HG03280 (cell line): ENCODE measurements at regions not wholly inside any gene's neighbourhood (a gene's known extent, or its start where the extent isn't known, plus 50 kb on each side); places are given as distances from the start of the nearest gene placed in this dataset.

ENCODE experiments used
- ATAC-seq: cut with Tn5 transposase; IDR thresholded peaks from one replicate; pipeline ENCODE4 v1.9.1; 2021; ENCODE audit warnings: mild to moderate bottlenecking, moderate library complexity; ENCODE audit not compliant: unreplicated experiment

DNA sequence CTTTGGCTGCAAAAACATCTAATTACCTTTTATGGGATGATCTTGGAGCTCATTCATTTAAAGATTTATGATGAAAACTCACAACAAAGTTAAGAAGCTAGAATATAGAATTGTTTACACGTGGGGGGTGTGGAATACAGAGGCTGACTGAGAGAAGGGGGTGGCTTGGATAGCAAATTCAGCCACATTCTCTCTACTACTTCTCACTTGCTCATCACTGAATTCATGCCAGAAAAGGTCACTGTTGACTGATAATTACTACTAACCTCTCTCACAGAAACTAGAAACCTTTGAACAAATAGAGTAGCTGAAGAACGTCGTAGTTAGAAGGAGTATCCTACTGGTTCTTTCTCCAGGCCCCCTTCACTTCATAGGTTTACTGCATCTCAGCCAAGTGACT lies 808.2 kb downstream of the BRINP1 start:
- ATAC-seq, result no peak

DNA sequence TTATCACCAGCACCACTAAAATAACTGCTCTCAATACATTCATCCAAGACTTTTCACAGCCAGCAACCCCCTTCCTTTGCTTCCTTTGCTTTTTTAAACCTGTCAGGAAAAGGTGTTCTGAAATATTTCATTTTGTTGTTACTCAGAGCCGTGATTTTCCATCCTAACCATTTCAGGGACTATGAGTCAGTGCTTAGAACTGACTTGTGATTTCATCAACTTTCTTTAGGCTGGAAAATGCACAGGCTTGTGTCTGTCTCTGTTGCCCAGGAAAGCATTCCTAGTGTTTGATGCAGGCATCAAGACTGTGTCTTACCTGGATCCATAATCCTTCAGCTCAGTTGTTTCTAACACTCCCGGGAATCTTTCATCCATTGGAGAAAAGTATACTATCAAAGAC lies 805.6 kb downstream of the BRINP1 start:
- no peak for ATAC-seq

DNA sequence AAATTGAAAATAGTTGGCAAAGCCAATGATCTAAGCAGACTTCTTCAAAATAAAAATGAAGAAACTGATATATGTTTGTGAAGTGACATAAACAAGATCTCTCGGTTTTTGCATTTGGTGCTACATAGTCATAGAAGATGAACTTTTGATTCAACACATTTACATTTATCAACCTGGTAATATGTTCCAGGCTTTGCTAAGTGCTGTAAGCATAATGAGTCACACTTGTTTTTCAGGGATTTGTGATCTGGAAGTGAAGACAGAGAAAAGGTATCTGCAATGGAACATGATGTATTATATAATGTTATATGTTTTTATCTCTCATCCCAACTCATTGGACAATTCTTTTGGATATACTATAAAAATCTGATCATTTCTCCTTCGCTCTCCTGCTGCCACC lies 801.4 kb downstream of the BRINP1 start:
- ATAC-seq, result no peak

DNA sequence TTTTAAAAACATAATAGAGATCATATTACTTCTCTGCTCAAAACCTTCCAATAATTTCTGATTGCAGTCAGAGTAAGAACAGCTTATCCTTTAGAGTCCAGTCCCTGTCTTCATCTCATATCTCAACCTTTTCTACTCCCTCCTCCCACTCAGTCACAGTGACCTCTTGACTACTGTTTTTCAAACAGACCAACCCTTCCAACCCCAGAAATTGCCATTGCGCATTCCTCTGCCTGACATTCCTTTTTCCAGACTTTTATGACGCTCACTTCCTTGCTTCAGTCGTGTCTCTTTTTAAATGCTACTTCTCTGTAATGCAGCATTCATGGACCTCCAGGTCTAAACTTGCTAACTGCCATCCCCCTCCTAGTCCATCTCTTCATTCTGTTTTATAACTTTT lies 800.5 kb downstream of the BRINP1 start:
- no peak for ATAC-seq

DNA sequence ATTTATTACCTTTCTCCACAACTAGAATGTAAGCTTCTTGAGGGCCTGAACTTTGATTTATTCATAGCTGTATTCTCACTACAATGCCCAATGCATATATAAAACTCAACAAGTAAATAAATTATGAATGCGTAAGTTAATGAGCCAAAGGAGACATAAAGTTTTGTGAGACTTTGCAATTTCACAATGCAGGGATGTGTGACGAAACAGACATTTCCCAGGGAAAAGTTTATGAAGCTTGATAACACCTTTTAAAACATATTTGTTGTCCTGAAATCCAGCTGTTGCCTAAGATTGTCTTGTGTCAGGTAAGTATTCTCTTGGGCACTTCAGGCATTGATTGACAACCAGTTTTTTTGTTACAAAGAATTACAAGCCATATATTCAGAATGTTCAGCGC lies 800.1 kb downstream of the BRINP1 start:
- ATAC-seq, result no peak

DNA sequence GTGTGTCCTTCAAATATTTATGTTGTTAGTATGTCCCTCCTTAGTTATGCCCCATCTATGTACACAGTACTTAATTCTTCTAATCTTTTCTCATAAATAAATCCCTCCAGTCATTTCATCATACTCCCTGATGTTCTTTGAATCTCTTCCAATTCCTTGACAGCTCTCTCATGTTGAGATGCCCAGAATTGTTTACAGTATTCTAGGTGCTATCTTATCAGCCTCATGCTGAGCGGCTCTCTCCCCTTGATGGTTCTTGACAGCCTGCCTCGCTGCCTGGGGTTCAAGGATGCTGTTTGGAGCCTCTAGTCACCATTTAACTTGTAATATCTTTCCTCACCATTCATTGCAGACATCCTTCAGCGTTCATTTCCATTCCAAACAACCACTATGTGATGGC lies 799.2 kb downstream of the BRINP1 start:
- ATAC-seq, result no peak

DNA sequence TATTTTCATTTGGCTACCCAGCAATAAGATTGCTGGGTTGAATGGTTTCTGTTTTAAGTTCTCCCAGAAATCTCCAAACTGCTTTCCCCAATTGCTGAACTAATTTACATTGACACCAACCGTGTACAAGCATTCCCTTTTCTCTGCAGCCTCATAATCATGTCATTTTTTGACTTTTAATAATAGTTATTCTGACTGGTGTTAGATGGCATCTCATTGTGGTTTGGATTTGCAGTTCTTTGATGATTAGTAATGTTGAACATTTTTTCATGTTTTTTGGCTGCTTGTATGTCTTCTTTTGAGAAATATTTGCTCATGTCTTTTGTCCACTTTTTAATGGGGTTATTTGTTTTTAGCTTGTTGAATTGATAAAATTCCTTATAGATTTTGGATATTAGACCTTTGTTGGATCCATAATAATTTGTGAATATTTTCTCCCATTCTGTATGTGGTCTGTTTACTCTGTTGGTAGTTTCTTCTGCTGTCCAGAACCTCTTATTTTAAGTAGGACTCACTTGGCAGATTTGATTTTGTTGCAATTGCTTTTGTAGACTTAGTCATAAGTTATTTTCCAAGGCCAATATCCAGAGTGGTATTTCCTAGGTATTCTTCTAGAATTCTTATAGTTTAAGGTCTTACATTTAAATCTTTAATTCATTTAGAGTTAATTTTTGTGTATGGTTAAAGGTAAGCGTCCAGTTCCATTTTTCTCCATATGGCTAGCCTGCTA lies 793.7 kb downstream of the BRINP1 start:
- no peak for ATAC-seq

DNA sequence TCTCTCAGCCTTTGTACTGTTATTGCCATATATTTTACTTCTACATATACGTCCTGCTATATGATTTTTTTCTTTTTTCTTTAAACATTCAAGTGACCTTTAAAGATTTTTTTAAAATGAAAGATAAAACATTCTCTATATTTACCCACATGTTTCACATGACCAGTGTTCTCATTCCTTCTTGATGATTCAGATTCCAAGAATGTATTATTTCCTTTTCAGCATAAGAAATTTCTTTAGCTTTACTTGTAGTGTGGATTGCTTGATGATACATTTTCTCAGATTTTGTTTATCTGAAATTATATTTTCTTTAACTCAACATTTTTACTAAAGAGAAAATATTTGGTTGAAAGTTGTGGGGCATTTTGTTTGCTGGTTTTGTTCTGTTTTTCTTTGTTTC lies 792.1 kb downstream of the BRINP1 start:
- no peak for ATAC-seq

DNA sequence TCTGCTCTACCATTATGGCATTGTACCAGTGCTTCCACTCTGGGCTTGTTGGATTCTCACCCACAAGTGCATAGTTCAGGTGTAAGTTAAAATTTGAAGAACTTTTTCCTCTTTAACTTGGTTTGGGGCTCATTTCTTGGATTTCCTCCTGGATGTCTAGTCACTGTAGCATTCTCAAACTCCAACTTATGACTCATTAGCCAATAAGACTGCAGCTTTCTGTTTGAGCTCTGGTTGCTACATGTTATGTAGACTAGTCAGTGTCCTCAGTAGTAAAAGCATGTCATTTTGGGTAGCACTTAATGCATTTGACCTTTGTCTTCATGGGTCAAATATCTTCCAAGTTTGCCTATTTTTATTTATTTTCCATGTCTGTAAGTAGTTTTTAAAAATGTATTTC lies 790.8 kb downstream of the BRINP1 start:
- ATAC-seq, result no peak

DNA sequence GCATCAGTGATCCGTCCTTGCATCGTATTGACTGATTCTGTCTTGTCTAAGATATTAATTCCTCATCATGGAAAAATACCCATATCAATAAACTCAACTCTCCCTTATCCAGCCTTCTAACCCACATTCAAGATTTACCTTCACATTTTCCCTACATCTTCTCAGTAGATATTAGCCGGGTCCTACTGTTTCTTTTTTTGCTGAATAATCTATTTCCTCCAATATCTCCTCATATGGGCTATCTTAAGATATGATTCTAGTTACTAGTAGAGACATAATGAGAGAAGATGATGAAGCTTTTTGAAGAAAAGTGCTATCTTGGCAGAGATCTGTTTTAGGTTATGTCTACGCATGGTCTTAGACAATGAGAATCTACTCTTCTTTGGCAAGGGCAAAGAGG lies 785.8 kb downstream of the BRINP1 start:
- ATAC-seq, result no peak

DNA sequence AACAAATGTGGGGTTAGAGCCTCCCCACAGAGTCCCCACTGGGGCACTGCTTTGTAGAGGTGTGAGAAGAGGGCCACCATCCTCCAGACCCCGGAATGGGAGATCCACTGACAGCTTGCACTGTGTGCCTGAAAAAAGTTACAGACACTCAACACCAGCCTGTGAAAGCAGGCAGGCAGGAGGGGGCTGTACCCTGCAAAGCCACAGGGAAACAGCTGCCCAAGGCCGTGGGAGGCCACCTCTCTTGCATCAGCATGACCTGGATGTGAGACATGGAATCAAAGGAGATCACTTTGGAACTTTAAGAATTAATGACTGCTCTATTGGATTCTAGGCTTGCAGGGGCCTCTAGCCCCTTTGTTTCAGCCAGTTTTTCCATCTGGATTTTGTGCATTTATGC lies 782.3 kb downstream of the BRINP1 start:
- no peak for ATAC-seq

DNA sequence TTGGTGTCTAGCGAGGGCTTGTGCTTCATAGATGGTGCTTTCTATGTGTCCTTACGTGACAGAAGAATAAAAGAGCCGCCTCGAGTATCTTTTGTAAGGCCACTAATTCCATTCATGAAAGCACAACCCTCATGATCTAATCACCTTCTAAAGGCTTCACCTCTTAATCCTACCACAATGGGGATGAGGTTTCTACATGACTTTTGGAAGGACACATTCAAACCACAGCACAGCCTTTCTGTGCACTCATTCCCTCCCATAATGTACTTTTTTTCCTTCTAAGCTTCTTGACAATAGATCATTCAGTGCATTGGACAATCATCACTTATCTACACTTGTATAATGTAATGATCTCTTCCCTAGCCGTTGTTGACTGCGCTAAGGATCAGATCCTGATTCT lies 774.8 kb downstream of the BRINP1 start:
- ATAC-seq, result no peak

DNA sequence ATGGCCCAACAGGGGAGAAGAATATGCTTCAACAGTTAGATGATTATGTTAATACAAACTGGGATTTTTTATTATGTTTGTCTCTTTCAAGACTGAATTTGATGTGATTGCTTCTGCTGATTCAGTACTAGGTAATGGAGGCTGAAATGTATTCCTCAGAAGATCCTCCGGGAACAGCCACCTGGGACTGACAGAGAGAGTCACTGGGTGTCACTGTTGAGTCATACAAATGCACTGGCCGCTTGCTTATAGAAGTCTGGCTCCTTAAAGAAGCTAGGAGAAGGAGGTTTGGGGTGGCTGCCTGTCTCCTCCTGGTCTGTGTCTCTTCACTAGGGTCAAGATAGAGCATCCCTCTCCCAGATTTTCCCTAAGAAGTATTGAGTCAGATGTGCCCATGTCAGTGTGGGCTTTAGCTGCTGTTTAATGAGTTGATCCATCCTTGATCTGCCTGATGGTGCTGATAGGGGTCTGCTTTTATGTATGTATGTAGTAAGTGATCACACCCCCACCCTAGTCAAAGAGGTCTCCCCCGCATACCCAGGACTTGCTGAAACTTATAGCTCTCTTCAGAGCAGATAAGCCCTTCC lies 773.4 kb downstream of the BRINP1 start:
- ATAC-seq, result no peak

DNA sequence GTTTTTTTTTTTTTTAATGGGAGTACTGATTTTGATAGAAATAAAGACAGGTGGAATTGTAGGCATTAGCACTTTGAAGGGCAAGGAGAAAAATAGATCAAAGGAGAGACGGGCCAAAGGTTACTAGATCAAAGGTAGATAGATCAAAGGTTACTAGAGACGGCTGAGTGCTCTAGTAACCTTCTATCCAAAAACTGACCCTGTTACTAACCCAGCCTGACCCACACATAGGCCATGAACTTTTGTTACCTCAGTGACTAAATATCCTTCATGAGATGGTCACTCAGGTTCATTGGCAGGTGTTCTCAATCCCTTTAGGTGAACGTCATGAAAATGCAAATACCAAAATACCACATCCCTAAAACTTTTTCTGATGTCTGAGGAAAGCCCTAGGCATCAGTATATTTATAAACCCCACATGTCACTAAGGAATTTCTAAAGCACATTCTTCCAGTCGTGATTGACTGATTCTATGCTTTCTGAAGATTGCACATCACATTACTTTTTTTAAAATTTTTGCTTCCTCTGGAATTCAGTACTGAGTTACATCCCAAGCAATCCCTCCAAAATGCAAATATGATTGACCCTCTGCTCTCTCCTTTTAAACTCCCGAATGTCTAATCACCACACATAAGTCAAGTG lies 772.7 kb downstream of the BRINP1 start:
- ATAC-seq, result no peak

DNA sequence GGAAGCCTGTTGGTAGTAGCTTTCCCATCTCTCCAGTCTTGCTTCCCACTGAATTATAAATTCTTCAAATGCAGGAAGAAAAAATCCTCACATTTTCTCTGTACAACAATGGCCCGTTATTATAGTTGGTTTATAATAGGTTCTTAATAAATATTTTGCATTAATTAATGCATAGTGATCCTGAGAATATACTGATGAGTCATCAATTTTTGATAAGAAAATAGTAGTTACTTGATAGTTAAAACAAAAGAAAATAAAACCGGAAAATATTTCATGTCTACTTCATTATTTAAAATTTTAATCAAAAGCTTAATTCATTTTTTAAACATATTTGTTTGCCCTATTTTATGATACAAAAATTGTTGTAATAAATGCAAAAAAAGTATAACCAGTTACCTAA lies 762.6 kb downstream of the BRINP1 start:
- ATAC-seq, result no peak

DNA sequence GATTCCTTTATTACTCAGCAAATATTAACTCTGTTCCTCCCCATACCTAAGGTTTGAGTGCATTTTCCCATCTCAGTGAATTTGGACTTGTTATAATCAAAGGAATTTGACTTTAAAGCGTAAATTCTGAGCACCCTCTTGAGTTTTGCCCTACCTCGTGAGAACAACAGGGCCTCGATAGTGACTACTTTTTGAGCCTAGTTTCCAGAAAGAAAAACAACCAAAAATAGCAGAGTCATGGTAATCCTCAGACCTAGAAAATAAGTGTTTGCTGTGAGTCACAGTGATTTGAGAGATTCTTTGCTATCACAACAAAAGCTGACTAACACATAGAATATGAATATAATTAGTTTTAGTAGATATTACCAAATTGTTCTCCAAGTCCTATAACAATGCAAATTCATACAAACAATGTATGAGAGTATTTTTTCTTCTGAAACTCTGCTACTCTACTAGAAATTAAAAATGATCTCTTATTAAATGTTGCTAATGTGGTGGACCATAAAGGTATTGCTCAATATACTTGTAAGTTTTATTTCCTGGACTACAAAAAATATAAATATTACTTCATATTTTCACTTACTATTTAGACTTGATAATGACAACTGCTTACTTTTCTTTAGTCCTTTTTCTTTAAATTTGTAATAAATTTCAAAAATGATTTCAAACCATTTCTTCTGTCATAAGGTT lies 759.7 kb downstream of the BRINP1 start:
- ATAC-seq, result no peak

DNA sequence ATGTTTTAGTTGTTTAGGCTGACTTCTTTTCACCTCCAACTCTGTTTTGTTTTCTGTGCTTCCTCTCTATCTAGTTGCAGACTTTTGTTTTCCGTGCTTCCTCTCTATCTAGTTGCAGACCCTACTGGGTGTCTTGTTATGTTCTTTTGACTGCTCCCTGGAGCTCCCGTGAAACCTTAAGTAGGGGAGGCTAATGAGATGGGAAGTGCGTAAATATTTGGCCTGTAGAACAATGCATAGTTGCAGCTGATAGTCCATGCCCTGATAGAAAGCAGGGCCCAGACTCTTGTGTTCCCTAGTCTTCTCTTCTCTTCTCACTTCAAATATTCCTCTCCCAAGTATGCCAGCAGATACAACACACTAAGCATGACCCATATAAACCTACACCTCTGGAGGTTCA lies 757.0 kb downstream of the BRINP1 start:
- no peak for ATAC-seq

DNA sequence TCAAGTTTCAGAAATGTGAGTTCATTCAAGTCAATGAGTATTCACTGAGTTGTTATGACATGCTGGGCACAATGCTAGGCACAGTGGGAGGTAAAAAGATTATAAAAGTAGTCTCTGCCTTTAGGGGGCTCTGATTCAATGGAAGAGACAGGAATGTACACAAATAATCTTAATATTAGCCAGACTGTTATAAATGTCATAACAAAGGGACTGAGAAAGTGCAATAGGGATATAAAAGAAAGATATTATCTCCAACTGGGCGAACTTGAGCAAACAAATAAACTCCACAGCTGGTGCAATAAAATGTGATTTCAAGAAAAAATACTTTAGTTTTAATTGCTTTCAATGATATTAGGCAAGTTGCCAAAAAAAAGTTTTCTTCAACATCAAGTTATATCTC lies 755.2 kb downstream of the BRINP1 start:
- no peak for ATAC-seq

DNA sequence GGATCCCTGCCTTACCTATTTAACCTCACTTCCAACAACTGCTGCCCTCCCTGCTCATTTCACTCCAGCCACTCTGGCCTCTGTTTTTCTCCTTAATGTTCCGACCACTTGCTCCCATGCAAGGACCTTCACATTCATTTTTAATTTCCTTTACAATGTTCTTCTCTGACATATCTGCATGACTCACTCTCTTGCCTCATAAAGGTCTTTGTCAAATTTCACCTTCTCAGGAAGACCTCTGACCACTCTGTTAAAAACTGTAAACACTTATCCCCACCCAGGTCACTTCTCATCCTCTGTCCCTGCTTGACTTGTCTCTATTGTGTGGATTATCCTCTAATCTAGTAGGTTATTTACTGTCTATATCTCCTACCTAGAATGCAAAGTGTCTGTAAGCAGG lies 751.2 kb downstream of the BRINP1 start:
- no peak for ATAC-seq

DNA sequence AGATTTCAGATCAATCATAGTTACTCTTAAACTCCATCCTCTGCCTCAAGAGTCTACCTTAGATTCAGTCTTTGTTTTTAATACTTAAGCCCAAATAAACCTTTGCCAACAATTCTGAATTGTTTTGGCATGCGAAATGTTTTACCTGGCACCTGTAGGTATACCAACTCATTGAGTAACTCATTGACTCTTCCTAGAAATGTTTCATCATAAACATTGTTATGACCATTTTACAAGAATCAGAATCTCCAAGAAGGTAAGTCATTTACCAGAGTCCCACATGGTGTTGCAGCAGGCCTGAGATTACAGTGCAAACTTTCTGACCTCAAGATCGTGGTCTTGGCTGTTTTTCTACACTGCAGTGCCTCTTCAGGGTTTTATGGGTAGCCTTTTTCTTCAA lies 750.4 kb downstream of the BRINP1 start:
- no peak for ATAC-seq

DNA sequence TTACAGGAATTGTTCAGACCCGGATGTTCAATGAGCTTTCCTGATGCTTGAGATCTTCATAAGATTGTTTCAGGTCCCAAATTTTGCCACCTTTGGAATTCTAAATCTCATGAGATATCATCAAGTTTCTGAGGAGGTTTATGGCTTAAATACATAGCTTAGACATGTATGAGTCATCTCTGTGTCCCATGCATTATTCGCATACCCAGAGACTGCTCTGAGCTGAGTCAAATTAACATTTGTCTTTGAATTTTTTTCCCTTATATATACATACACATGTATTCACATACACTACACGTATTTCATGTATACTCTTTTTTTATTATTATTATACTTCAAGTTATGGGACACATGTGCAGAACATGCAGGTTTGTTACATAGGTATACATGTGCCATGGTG lies 744.6 kb downstream of the BRINP1 start:
- no peak for ATAC-seq

DNA sequence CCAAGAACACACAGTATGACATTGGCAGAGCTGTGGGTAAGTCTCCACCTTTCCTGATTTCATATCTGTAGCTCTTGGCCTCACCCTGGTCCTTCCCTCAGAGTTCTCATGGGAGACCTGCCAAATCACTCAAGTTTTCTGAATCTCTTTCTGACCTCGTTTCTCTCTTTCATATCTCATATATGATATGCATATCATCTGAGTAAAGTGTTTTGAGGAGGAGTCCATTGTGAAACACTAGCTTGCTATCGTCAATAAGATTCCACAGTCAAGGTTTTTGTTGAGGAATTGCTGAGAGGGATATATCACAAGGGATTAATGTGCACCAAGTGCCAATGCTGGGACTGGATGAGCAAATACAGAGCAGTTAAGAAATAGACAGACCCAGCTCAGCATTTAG lies 739.2 kb downstream of the BRINP1 start:
- ATAC-seq, result no peak
